ENCODE measurements at regions not wholly inside any gene's neighbourhood (a gene's known extent, or its start where the extent isn't known, plus 50 kb on each side); places are given as distances from the start of the nearest gene placed in this dataset.
A peak's percentile ranks its signal among the peaks of the same experiment; 100 is the strongest.
"Not testable (repeated sequence)": the region's sequence is repeated elsewhere in the genome, so short reads cannot be mapped to it uniquely, and the experiment has no call there.

DNA sequence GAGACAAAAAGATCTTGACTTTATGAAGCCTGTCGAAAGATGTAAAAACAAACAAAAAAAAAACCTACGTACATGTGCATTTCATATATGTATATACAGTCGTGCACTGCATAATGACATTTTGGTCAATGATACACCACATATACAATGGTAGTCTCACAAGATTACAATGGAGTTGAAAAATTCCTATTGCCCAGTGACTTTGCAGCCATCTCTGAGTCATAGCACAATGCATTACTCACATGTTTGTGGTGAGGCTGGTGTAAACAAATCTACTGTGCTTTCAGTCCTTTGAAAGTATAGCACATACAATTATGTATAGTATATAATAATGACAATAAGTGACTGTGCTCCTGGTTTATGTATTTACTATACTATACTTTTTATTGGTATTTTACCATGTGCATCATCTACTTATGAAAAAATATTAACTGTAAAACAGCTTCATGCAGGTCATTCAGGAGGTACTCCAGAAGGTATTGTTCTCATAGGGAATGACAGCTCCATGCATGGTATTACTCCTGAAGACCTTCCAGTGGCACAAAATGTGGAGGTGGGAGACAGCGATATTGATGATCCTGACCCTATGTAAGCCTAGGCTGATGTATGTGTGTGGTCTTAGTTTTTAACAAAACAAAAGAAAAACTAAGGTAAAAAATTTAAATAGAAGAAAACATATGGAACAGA lies 73.7 kb upstream of the FST start:
- DNase-seq = no peak
- no peak overlapping the region for H3K4me3 Mint-ChIP-seq
- Histone ChIP-seq H3K27me3 (ENCODE audit: control insufficient read depth, insufficient read depth, low read length) (no peaks in the 10 kb centered on the region), H3K4me1 (ENCODE audit: control insufficient read depth, insufficient read depth, low read length, poor library complexity, severe bottlenecking) (no peaks in the 10 kb centered on the region), H3K4me3 (ENCODE audit: low read depth, low read length) (no peak overlapping the region), H3K9me3 (ENCODE audit: control insufficient read depth in 2 of 2, low read length in 2 of 2) (no peaks in the 10 kb centered on the region), H3K27ac (ENCODE audit: insufficient read depth, low read length, poor library complexity, severe bottlenecking) (no peak overlapping the region), H3K36me3 (ENCODE audit: control insufficient read depth, insufficient read depth, low read length) (no peaks in the 10 kb centered on the region)
- no peaks in the 10 kb centered on the region for H3K36me3 Mint-ChIP-seq
- H3K9me3 Mint-ChIP-seq = no peaks in the 10 kb centered on the region
- H3K27me3 Mint-ChIP-seq = no peaks in the 10 kb centered on the region
- H3K4me1 Mint-ChIP-seq = peaks cover 0 to 7% (median 2%) of the 10 kb centered on the region in 4 donors
- no peak for ATAC-seq (ENCODE audit: low read depth in 2 of 2)
- no peak overlapping the region for H3K27ac Mint-ChIP-seq

DNA sequence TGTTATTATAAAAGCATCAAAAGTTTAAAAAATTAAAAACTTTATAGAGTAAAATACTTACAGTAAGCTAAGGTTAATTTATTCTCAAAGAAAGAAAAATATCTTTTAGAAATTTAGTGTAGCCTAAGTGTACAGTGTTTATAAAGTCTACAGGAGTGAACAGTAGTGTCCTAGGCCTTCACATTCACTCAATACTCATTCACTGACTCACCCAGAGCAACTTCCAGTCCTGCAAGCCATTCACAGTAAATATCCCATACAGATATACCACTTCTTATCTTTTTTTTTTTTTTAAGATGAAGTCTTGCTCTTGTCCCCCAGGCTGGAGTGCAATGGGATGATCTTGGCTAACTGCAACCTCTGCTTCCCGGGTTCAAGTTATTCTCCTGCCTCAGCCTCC lies 73.1 kb upstream of the FST start:
- DNase-seq (no peak), ATAC-seq (ENCODE audit: low read depth in 2 of 2) (no peak)
- Mint-ChIP-seq H3K4me1 (peaks cover 0 to 9% (median 2%) of the 10 kb centered on the region in 4 donors), H3K9me3 (peaks cover 0 to 1% (median 0%) of the 10 kb centered on the region in 7 donors), H3K27me3 (no peaks in the 10 kb centered on the region), H3K4me3 (no peak overlapping the region), H3K27ac (no peak overlapping the region), H3K36me3 (no peaks in the 10 kb centered on the region)
- no peaks in the 10 kb centered on the region for H3K9me3 ChIP-seq (ENCODE audit: control insufficient read depth in 2 of 2, low read length in 2 of 2)
- H3K36me3 ChIP-seq (ENCODE audit: control insufficient read depth, insufficient read depth, low read length) = no peaks in the 10 kb centered on the region
- no peaks in the 10 kb centered on the region for H3K4me1 ChIP-seq (ENCODE audit: control insufficient read depth, insufficient read depth, low read length, poor library complexity, severe bottlenecking)
- H3K27me3 ChIP-seq (ENCODE audit: control insufficient read depth, insufficient read depth, low read length) = no peaks in the 10 kb centered on the region
- H3K27ac ChIP-seq (ENCODE audit: insufficient read depth, low read length, poor library complexity, severe bottlenecking) = no peak overlapping the region
- H3K4me3 ChIP-seq (ENCODE audit: low read depth, low read length) = no peak overlapping the region

DNA sequence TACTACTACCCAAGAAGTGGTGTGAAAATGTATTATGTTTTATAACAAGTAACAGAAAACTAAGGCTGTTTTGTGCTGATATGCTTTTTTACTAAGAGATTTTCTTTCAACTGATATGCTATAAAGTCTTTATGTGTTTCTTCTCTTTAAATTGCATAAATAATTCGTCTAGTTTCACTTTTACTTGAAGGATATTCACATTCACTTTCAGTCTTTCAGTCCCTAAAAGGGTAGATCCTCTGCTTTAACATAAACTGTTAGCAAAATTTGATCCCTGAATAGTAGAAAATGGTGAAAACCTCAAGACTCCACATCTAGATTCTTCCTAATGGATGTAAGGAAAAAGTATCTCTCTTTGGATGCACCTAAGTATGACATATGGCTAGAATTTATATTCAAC lies 69.0 kb upstream of the FST start:
- no peaks in the 10 kb centered on the region for H3K36me3 ChIP-seq (ENCODE audit: control insufficient read depth, insufficient read depth, low read length)
- H3K4me1 ChIP-seq (ENCODE audit: control insufficient read depth, insufficient read depth, low read length, poor library complexity, severe bottlenecking) = no peaks in the 10 kb centered on the region
- Mint-ChIP-seq H3K4me3 (no peak overlapping the region), H3K36me3 (no peaks in the 10 kb centered on the region), H3K27me3 (no peaks in the 10 kb centered on the region), H3K27ac (no peak overlapping the region), H3K4me1 (peaks cover 0 to 9% (median 2%) of the 10 kb centered on the region in 4 donors), H3K9me3 (peaks cover 0 to 2% (median 0%) of the 10 kb centered on the region in 7 donors)
- no peak overlapping the region for H3K27ac ChIP-seq (ENCODE audit: insufficient read depth, low read length, poor library complexity, severe bottlenecking)
- no peak overlapping the region for H3K4me3 ChIP-seq (ENCODE audit: low read depth, low read length)
- peak in 1 of 3 donors; percentile 9 for DNase-seq
- no peak for ATAC-seq (ENCODE audit: low read depth in 2 of 2)
- no peaks in the 10 kb centered on the region for H3K9me3 ChIP-seq (ENCODE audit: control insufficient read depth in 2 of 2, low read length in 2 of 2)
- H3K27me3 ChIP-seq (ENCODE audit: control insufficient read depth, insufficient read depth, low read length) = no peaks in the 10 kb centered on the region

DNA sequence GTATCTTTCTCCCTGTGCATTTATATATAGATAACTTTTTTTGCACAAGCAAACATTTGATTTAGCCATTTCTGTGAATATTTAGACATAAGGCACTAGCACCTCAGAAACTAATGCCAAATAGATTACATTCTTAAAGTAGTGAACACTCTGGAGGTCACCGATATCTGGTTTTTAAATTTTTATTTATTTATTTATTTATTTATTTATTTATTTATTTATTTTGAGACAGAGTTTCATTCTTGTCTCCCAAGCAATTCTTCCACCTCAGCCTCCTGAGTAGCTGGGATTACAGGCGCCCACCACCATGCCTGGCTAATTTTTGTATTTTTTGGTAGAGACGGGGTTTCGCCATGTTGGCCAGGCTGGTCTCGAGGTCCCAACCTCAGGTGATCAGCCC lies 67.9 kb upstream of the FST start:
- not testable (repeated sequence) for H3K4me3 Mint-ChIP-seq; H3K27ac ChIP-seq (ENCODE audit: insufficient read depth, low read length, poor library complexity, severe bottlenecking); H3K36me3 ChIP-seq (ENCODE audit: control insufficient read depth, insufficient read depth, low read length); H3K4me1 Mint-ChIP-seq; H3K9me3 ChIP-seq (ENCODE audit: control insufficient read depth in 2 of 2, low read length in 2 of 2); H3K36me3 Mint-ChIP-seq; H3K9me3 Mint-ChIP-seq; H3K27me3 Mint-ChIP-seq; H3K27ac Mint-ChIP-seq; H3K4me1 ChIP-seq (ENCODE audit: control insufficient read depth, insufficient read depth, low read length, poor library complexity, severe bottlenecking); H3K27me3 ChIP-seq (ENCODE audit: control insufficient read depth, insufficient read depth, low read length); H3K4me3 ChIP-seq (ENCODE audit: low read depth, low read length); DNase-seq; ATAC-seq (ENCODE audit: low read depth in 2 of 2)

DNA sequence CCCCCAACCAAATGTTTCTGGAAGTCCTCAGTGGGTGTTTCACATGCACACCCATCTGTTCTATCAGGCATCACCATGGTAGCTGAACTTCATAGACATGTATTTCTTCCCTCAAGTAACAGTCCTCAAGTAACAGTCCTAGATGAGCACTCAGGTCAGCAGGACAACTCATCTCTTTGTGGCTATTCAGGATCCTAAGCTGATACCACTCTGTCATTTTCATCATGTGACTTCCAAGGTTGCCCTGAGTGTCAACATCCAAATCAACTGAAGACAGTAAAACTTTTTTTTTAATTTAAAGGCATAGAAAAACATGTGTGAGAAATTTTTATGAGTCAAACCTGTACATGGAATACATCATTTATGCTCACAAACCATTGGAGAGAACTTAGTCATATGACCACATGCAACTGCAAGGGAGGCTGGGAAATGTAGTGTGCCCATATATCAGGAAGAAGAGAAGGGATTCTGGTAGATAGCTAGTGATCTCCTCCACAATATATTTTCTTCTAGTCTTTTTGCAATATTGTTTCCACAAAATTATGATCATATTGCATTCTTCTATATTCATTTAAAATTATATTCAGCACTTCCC lies 64.2 kb upstream of the FST start:
- ATAC-seq (ENCODE audit: low read depth in 2 of 2) (no peak), DNase-seq (no peak)
- H3K9me3 ChIP-seq (ENCODE audit: control insufficient read depth in 2 of 2, low read length in 2 of 2) = no peaks in the 10 kb centered on the region
- no peaks in the 10 kb centered on the region for H3K27me3 ChIP-seq (ENCODE audit: control insufficient read depth, insufficient read depth, low read length)
- H3K36me3 Mint-ChIP-seq = no peaks in the 10 kb centered on the region
- peaks cover 5% of the 10 kb centered on the region for H3K27me3 Mint-ChIP-seq
- no peaks in the 10 kb centered on the region for H3K36me3 ChIP-seq (ENCODE audit: control insufficient read depth, insufficient read depth, low read length)
- H3K4me1 Mint-ChIP-seq = peaks cover 0 to 8% (median under 1%) of the 10 kb centered on the region in 4 donors
- H3K4me3 Mint-ChIP-seq = no peak overlapping the region
- no peak overlapping the region for H3K27ac Mint-ChIP-seq
- H3K4me1 ChIP-seq (ENCODE audit: control insufficient read depth, insufficient read depth, low read length, poor library complexity, severe bottlenecking) = no peaks in the 10 kb centered on the region
- peaks cover 0 to 2% (median 0%) of the 10 kb centered on the region in 7 donors for H3K9me3 Mint-ChIP-seq
- H3K4me3 ChIP-seq (ENCODE audit: low read depth, low read length) = no peak overlapping the region
- no peak overlapping the region for H3K27ac ChIP-seq (ENCODE audit: insufficient read depth, low read length, poor library complexity, severe bottlenecking)

DNA sequence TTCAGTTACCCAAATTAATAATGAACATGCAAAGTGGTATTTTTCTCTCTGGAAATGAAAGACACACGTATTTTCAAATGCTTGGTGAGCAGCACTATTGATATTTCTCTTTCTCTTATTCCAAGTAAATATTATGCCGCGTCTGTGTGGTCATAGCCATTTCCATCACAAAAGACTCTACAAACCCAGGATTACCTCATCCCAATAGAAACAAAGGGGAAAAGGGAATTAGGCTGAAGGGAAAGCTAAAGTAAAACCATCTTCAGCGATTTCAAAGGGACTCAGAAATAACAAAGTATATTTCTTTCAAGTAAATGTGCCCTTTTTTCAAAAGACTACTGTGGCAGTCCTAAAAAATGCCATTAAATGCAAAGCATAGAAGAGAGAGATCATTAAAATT lies 62.0 kb upstream of the FST start:
- no peak for ATAC-seq (ENCODE audit: low read depth in 2 of 2)

DNA sequence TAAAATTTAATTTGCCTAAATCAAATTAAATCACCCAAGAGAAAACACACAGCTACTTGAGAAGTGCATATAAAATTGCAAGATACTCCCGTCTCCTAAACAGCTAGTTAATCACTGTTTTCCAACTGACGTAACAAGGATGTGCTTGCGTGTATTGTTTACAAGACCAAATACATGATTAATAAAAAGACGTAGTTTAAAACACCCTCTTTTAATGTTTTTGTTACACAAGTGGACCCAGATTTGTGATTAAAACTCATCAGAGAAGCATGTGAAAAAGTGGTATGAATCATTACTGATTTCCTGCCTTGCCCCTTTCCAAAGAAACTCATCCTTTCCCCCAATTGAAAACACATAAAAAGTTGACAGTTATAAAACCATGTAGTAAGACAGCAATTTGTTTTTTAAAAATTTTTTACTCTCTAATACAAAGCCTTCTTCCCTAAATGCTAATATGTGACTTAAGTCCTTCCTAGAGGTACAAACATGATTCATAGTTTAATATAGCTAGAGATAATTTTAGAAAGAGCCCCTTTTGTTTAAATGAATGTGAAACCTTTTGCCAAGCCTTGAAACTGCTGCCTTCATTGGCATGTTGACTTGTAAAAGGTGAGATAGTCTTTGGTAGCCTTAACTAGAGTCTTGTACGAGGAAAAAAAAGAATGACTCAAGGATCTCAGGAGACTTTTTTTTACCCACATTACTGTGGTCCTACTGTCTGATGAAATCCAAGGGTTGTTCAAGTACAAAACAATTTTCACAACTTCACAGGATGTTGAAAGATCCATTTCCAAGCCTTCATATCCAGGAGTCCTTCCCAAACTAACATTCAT lies 61.4 kb upstream of the FST start:
- no peaks in the 10 kb centered on the region for H3K9me3 Mint-ChIP-seq
- no peak overlapping the region for H3K4me3 ChIP-seq (ENCODE audit: low read depth, low read length)
- H3K4me1 Mint-ChIP-seq = no peaks in the 10 kb centered on the region

More for the DNA sequence above, 62.0 kb upstream of the FST start:
- no peak overlapping the region for H3K4me3 ChIP-seq (ENCODE audit: low read depth, low read length)
- H3K27ac Mint-ChIP-seq = no peak overlapping the region
- no peaks in the 10 kb centered on the region for H3K36me3 ChIP-seq (ENCODE audit: control insufficient read depth, insufficient read depth, low read length)
- H3K27me3 Mint-ChIP-seq = peaks cover 5% of the 10 kb centered on the region
- no peak overlapping the region for H3K27ac ChIP-seq (ENCODE audit: insufficient read depth, low read length, poor library complexity, severe bottlenecking)
- DNase-seq = no peak
- no peaks in the 10 kb centered on the region for H3K36me3 Mint-ChIP-seq
- H3K4me3 Mint-ChIP-seq = no peak overlapping the region
- no peaks in the 10 kb centered on the region for H3K9me3 ChIP-seq (ENCODE audit: control insufficient read depth in 2 of 2, low read length in 2 of 2)
- H3K9me3 Mint-ChIP-seq = peaks cover 0 to 1% (median 0%) of the 10 kb centered on the region in 7 donors
- H3K4me1 Mint-ChIP-seq = no peaks in the 10 kb centered on the region
- H3K27me3 ChIP-seq (ENCODE audit: control insufficient read depth, insufficient read depth, low read length) = no peaks in the 10 kb centered on the region
- no peaks in the 10 kb centered on the region for H3K4me1 ChIP-seq (ENCODE audit: control insufficient read depth, insufficient read depth, low read length, poor library complexity, severe bottlenecking)

More for the DNA sequence above, 61.4 kb upstream of the FST start:
- Histone ChIP-seq H3K27ac (ENCODE audit: insufficient read depth, low read length, poor library complexity, severe bottlenecking) (no peak overlapping the region), H3K9me3 (ENCODE audit: control insufficient read depth in 2 of 2, low read length in 2 of 2) (no peaks in the 10 kb centered on the region), H3K4me1 (ENCODE audit: control insufficient read depth, insufficient read depth, low read length, poor library complexity, severe bottlenecking) (no peaks in the 10 kb centered on the region), H3K36me3 (ENCODE audit: control insufficient read depth, insufficient read depth, low read length) (no peaks in the 10 kb centered on the region), H3K27me3 (ENCODE audit: control insufficient read depth, insufficient read depth, low read length) (no peaks in the 10 kb centered on the region)
- H3K4me3 Mint-ChIP-seq = no peak overlapping the region
- no peak overlapping the region for H3K27ac Mint-ChIP-seq
- ATAC-seq (ENCODE audit: low read depth in 2 of 2) = no peak
- peaks cover 5% of the 10 kb centered on the region for H3K27me3 Mint-ChIP-seq
- DNase-seq = no peak
- H3K36me3 Mint-ChIP-seq = no peaks in the 10 kb centered on the region

All from CD4-positive, CD25-positive, alpha-beta regulatory T cell (primary cell).